Hepatocyte (in vitro differentiated cells): ENCODE measurements at regions not wholly inside any gene's neighbourhood (a gene's known extent, or its start where the extent isn't known, plus 50 kb on each side); places are given as distances from the start of the nearest gene placed in this dataset.

Experiments
- DNase-seq: peaks from one replicate; pipeline ENCODE4 v3.0.0-alpha.2; 2016; ENCODE audit warnings: low spot score
- H2AFZ ChIP-seq: fragments of 200-600 bp; sonication (generic); 2 replicates; pipeline ENCODE4 v1.6.0; 2016; ENCODE audit warnings: antibody characterized with exemption, mild to moderate bottlenecking
- H3K27ac ChIP-seq: fragments of 200-600 bp; sonication (generic); 2 replicates; pipeline ENCODE4 v1.5.1; 2016; ENCODE audit warnings: mild to moderate bottlenecking
- H3K27me3 ChIP-seq: fragments of 200-600 bp; sonication (generic); 2 replicates; pipeline ENCODE4 v1.6.1; 2016
- H3K36me3 ChIP-seq: fragments of 200-600 bp; sonication (generic); replicated peaks from 2 replicates; pipeline ENCODE4 v1.5.1; 2016; ENCODE audit warnings: low read depth; ENCODE audit not compliant: insufficient read depth
- H3K4me1 ChIP-seq: fragments of 200-600 bp; sonication (generic); 2 replicates; pipeline ENCODE4 v1.5.1; 2016; ENCODE audit warnings: mild to moderate bottlenecking, moderate library complexity; ENCODE audit not compliant: insufficient read depth
- H3K4me2 ChIP-seq: fragments of 200-600 bp; sonication (generic); 2 replicates; pipeline ENCODE4 v1.6.0; 2016
- H3K4me3 ChIP-seq: fragments of 200-600 bp; sonication (generic); 2 replicates; pipeline ENCODE4 v1.5.1; 2016; ENCODE audit warnings: mild to moderate bottlenecking
- H3K79me2 ChIP-seq: fragments of 200-600 bp; sonication (generic); 2 replicates; pipeline ENCODE4 v1.6.0; 2017; ENCODE audit warnings: mild to moderate bottlenecking
- H3K9me2 ChIP-seq: fragments of 200-600 bp; sonication (generic); replicated peaks from 2 replicates; pipeline ENCODE4 v1.6.0; 2017; ENCODE audit warnings: mild to moderate bottlenecking; ENCODE audit not compliant: insufficient read depth
- H3K9me3 ChIP-seq: fragments of 200-600 bp; sonication (generic); 2 replicates; pipeline ENCODE4 v1.5.1; 2016; ENCODE audit warnings: low read depth, mild to moderate bottlenecking
- H4K20me1 ChIP-seq: fragments of 200-600 bp; sonication (generic); 2 replicates; pipeline ENCODE4 v1.6.0; 2016; ENCODE audit warnings: mild to moderate bottlenecking; ENCODE audit not compliant: insufficient read depth, poor library complexity, severe bottlenecking
- EZH2 ChIP-seq: fragments of 200-600 bp; sonication (generic); IDR thresholded peaks from 2 replicates; pipeline ENCODE4 v1.6.1; 2016; ENCODE audit warnings: antibody characterized with exemption, mild to moderate bottlenecking, borderline replicate concordance
- EZH2phosphoT487 ChIP-seq: fragments of 200-600 bp; sonication (generic); IDR thresholded peaks from one replicate; pipeline ENCODE4 v1.6.1; 2018; ENCODE audit warnings: antibody characterized with exemption, mild to moderate bottlenecking, low read depth, moderate library complexity; ENCODE audit not compliant: unreplicated experiment, severe bottlenecking
- WGBS: methylation state at CpG from one replicate; pipeline ENCODE4 v1.1.6; 2016; ENCODE audit warnings: low lambda C conversion rate; ENCODE audit errors: missing lambda C conversion rate; 5-methylcytosine and 5-hydroxymethylcytosine counted together
- TF ChIP-seq, protein P1 (sequence below): fragments of 200-600 bp; sonication (generic); IDR thresholded peaks from 2 replicates; pipeline ENCODE4 v1.5.1; 2016; ENCODE audit warnings: antibody characterized with exemption, mild to moderate bottlenecking; ENCODE audit not compliant: poor library complexity

DNA sequence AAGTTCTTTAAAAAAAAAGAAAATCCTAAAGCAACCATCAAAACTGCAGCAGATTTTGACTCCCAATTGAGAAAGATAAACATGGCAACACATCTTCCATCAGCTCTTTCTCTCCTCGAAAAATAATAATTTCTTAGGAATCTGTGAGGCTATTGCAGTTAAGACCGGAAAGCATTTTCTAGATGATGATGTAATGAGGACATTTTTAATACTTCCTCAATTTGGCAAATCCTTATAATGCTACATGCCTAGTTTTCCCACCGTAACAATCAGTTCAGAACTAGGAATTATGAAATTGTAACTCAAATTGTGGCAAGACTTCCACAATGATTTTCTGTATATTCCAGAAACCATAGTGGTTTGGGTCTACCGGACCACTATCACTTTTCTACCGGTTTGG is 180.9 kb upstream of the PDE3A start:
- Histone ChIP-seq H3K27ac (no peak overlapping the region), H3K36me3 (no peaks in the 10 kb centered on the region), H3K4me3 (no peak overlapping the region), H3K79me2 (no peaks in the 10 kb centered on the region), H3K9me3 (no peaks in the 10 kb centered on the region), H4K20me1 (no peaks in the 10 kb centered on the region), H3K27me3 (no peaks in the 10 kb centered on the region), H3K4me1 (peaks cover 20% of the 10 kb centered on the region), H2AFZ (no peak overlapping the region), H3K4me2 (no peak overlapping the region), H3K9me2 (no peaks in the 10 kb centered on the region)
- no peak for DNase-seq
- TF ChIP-seq EZH2 (no peak), EZH2phosphoT487 (no peak)
- TF ChIP-seq, protein P1, sequence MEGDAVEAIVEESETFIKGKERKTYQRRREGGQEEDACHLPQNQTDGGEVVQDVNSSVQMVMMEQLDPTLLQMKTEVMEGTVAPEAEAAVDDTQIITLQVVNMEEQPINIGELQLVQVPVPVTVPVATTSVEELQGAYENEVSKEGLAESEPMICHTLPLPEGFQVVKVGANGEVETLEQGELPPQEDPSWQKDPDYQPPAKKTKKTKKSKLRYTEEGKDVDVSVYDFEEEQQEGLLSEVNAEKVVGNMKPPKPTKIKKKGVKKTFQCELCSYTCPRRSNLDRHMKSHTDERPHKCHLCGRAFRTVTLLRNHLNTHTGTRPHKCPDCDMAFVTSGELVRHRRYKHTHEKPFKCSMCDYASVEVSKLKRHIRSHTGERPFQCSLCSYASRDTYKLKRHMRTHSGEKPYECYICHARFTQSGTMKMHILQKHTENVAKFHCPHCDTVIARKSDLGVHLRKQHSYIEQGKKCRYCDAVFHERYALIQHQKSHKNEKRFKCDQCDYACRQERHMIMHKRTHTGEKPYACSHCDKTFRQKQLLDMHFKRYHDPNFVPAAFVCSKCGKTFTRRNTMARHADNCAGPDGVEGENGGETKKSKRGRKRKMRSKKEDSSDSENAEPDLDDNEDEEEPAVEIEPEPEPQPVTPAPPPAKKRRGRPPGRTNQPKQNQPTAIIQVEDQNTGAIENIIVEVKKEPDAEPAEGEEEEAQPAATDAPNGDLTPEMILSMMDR: no peak
- WGBS: 94% methylated on average over 5 of the region's 5 CpGs

DNA sequence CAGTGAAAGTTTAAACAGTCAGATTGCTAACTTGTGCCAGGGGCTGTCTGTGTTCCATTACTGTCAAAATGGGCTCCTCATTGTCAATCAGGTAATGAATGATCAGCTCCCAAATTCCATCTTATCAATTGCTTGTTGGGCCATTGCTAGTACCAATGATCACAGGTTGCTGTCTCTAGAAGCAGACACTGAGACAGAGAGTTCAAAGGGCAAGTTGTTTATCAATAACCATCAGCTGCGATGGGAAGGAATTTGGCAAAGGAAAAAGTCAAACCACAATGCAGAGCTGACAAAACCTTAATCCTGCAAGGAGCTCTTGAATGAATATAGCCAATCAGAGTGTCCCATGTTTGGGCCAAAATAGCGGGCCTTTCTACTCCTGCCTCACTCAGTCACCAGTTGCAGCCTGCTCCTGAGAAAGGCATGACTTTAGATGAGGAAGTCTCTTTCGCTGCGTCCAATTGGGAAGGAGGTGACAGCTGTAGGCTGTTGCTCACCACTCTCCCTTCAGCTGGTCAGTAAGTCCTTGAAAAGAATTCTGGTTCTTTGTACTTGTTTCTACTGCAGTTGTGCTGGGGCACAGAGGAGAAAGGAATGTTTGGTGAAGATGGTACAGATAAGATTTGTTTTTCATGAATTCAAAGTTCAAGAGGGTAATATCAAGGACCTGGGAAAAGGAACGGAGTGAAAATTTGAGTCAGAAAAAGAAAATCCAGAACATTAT is 179.2 kb upstream of the PDE3A start:
- DNase-seq: peak; percentile 47
- 28% methylated on average over 5 of the region's 5 CpGs for WGBS
- peak overlapping the region; percentile 21 for H2AFZ ChIP-seq

DNA sequence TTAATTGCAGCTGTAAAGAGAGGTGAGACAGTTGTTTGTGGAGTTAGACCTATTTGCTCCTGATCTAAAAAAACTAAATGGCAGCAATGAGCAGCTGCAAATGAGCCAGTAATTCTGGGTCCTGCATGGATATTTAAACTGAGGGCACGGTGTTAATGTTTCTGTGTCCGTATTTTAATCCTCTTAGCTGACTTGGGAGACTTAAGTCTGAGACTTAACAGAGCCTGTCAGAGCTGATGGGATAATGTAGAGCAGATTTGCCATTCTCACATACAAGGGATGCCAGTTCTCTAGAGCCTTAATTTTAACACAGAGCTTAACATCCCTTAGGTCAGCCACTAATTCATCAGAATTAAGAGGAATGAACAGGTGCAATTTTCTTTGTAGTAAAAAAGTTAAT is 178.6 kb upstream of the PDE3A start:
- H3K4me1 ChIP-seq: peaks cover 20% of the 10 kb centered on the region
- peak overlapping the region; percentile 67 for H3K4me2 ChIP-seq
- H3K9me3 ChIP-seq: no peaks in the 10 kb centered on the region
- no peaks in the 10 kb centered on the region for H3K9me2 ChIP-seq
- no peaks in the 10 kb centered on the region for H3K27me3 ChIP-seq
- H3K27ac ChIP-seq: peak overlapping the region; percentile 74
- no peak overlapping the region for H3K4me3 ChIP-seq
- H2AFZ ChIP-seq: peak overlapping the region; percentile 21
- H3K36me3 ChIP-seq: no peaks in the 10 kb centered on the region
- H3K79me2 ChIP-seq: no peaks in the 10 kb centered on the region
- WGBS: 21% methylated on average over 2 of the region's 2 CpGs
- no peak for DNase-seq
- no peaks in the 10 kb centered on the region for H4K20me1 ChIP-seq
- TF ChIP-seq EZH2: no peak
- TF ChIP-seq EZH2phosphoT487: no peak
- TF ChIP-seq, protein P1: no peak

More for the DNA sequence above, 179.2 kb upstream of the PDE3A start:
- Histone ChIP-seq H3K9me3 (no peaks in the 10 kb centered on the region), H3K4me3 (no peak overlapping the region), H3K4me1 (peaks cover 20% of the 10 kb centered on the region), H4K20me1 (no peaks in the 10 kb centered on the region), H3K9me2 (no peaks in the 10 kb centered on the region), H3K36me3 (no peaks in the 10 kb centered on the region), H3K27me3 (no peaks in the 10 kb centered on the region), H3K4me2 (peak overlapping the region; percentile 67), H3K79me2 (no peaks in the 10 kb centered on the region), H3K27ac (peak overlapping the region; percentile 74)
- TF ChIP-seq, protein P1: no peak
- TF ChIP-seq EZH2: no peak
- TF ChIP-seq EZH2phosphoT487: no peak
